ENCODE measurements at regions not wholly inside any gene's neighbourhood (a gene's known extent, or its start where the extent isn't known, plus 50 kb on each side); places are given as distances from the start of the nearest gene placed in this dataset.

DNA sequence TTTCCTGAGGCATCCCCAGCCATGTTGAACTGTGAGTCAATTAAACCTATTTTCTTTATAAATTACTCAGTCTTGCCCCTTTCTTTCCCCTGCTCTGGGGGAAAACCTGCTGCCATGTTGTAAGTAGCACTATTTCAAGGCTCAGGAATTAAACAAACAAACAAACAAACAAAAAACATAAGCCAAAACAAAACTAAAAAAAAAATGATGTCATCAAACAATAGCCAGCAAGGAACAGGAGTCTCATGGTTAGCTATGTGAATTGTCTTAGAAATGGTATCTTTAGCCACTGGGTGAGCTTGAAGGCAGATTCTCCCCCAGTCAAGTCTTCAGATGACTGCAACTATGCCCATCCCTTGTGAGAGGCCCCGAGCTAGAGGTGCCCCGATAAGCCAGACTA lies 823.4 kb upstream of the ZEB2 start:
- TF ChIP-seq PATZ1 (tag by site-specific recombination; IDR thresholded peaks at IDR 0.05) (no peak), ZNF184 (tag by site-specific recombination; IDR thresholded peaks at IDR 0.05) (no peak), ZNF174 (tag by site-specific recombination; IDR thresholded peaks at IDR 0.05) (no peak), CTCF (tag by site-specific recombination; IDR thresholded peaks at IDR 0.05) (no peak)
- TF ChIP-seq, protein P1, sequence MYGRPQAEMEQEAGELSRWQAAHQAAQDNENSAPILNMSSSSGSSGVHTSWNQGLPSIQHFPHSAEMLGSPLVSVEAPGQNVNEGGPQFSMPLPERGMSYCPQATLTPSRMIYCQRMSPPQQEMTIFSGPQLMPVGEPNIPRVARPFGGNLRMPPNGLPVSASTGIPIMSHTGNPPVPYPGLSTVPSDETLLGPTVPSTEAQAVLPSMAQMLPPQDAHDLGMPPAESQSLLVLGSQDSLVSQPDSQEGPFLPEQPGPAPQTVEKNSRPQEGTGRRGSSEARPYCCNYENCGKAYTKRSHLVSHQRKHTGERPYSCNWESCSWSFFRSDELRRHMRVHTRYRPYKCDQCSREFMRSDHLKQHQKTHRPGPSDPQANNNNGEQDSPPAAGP (tag by site-specific recombination; IDR thresholded peaks at IDR 0.05): no peak
- TF ChIP-seq, protein P2, sequence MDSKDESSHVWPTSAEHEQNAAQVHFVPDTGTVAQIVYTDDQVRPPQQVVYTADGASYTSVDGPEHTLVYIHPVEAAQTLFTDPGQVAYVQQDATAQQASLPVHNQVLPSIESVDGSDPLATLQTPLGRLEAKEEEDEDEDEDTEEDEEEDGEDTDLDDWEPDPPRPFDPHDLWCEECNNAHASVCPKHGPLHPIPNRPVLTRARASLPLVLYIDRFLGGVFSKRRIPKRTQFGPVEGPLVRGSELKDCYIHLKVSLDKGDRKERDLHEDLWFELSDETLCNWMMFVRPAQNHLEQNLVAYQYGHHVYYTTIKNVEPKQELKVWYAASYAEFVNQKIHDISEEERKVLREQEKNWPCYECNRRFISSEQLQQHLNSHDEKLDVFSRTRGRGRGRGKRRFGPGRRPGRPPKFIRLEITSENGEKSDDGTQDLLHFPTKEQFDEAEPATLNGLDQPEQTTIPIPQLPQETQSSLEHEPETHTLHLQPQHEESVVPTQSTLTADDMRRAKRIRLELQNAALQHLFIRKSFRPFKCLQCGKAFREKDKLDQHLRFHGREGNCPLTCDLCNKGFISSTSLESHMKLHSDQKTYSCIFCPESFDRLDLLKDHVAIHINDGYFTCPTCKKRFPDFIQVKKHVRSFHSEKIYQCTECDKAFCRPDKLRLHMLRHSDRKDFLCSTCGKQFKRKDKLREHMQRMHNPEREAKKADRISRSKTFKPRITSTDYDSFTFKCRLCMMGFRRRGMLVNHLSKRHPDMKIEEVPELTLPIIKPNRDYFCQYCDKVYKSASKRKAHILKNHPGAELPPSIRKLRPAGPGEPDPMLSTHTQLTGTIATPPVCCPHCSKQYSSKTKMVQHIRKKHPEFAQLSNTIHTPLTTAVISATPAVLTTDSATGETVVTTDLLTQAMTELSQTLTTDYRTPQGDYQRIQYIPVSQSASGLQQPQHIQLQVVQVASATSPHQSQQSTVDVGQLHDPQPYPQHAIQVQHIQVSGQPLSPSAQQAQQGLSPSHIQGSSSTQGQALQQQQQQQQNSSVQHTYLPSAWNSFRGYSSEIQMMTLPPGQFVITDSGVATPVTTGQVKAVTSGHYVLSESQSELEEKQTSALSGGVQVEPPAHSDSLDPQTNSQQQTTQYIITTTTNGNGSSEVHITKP (tag by site-specific recombination; IDR thresholded peaks at IDR 0.05): no peak

Measured in HEK293 (cell line).